ENCODE measurements at regions not wholly inside any gene's neighbourhood (a gene's known extent, or its start where the extent isn't known, plus 50 kb on each side); places are given as distances from the start of the nearest gene placed in this dataset.
"Not testable (repeated sequence)": the region's sequence is repeated elsewhere in the genome, so short reads cannot be mapped to it uniquely, and the experiment has no call there.

GRCh38 chr3:20560446-20560845, 374.4 kb upstream of the SGO1 start:
- TF ChIP-seq EZH2phosphoT487, CTCF, EZH2 (IDR thresholded peaks at IDR 0.05): not testable (repeated sequence)
